Ascending aorta (tissue), 2 donors: ENCODE measurements at regions not wholly inside any gene's neighbourhood (a gene's known extent, or its start where the extent isn't known, plus 50 kb on each side); places are given as distances from the start of the nearest gene placed in this dataset.

Source experiments
- DNase-seq, 2 donors: peaks; one replicate each; pipeline ENCODE4 v3.0.0-alpha.2; 2019; ENCODE audit warnings: low spot score in 2 of 2
- H3K27ac ChIP-seq, 2 donors: fragments of 200-600 bp; sonication (generic); one replicate each; pipeline ENCODE4 v1.5.1; 2016 to 2017; ENCODE audit warnings: mild to moderate bottlenecking in 1 of 2
- H3K27me3 ChIP-seq: fragments of 200-600 bp; sonication (generic); one replicate; pipeline ENCODE4 v1.5.1; 2017
- H3K36me3 ChIP-seq, 2 donors: fragments of 200-600 bp; sonication (generic); one replicate each; pipeline ENCODE4 v1.5.1; 2016
- H3K4me1 ChIP-seq, 2 donors: fragments of 200-600 bp; sonication (generic); one replicate each; pipeline ENCODE4 v1.5.1; 2016 to 2017; ENCODE audit warnings: mild to moderate bottlenecking in 1 of 2
- H3K4me3 ChIP-seq, 2 donors: fragments of 200-600 bp; sonication (generic); one replicate each; pipeline ENCODE4 v1.5.1; 2016 to 2017; ENCODE audit warnings: mild to moderate bottlenecking in 1 of 2
- H3K9me3 ChIP-seq, 2 donors: fragments of 200-600 bp; sonication (generic); one replicate each; pipeline ENCODE4 v1.5.1; 2016
- CTCF ChIP-seq, 3 experiments: fragments of 200-600 bp in 2 of 3; fragments of 450-650 bp in 1 of 3; sonication (generic) in 2 of 3; IDR thresholded peaks; one replicate each; pipeline ENCODE4 v1.5.1; 2016 to 2019; ENCODE audit warnings: antibody characterized with exemption in 3 of 3, mild to moderate bottlenecking in 1 of 3, moderate library complexity in 1 of 3
- intact Hi-C: fragments of 100-400 bp; cut with DNase I; formaldehyde crosslinking; loops from one replicate; pipeline ENCODE4 v1.15.1; 2023

- Histone ChIP-seq H3K4me1 (no peaks in the 10 kb centered on the region), H3K9me3 (no peaks in the 10 kb centered on the region), H3K27me3 (no peaks in the 10 kb centered on the region), H3K4me3 (no peak overlapping the region), H3K36me3 (no peaks in the 10 kb centered on the region), H3K27ac (no peak overlapping the region)
- TF ChIP-seq CTCF (IDR thresholded peaks at IDR 0.05): no peak
- intact Hi-C loops: no loop called here
- no peak for DNase-seq
These were observed 159.1 kb upstream of the NECTIN1 start for GRCh38 chr11:119888119-119888518.

DNA sequence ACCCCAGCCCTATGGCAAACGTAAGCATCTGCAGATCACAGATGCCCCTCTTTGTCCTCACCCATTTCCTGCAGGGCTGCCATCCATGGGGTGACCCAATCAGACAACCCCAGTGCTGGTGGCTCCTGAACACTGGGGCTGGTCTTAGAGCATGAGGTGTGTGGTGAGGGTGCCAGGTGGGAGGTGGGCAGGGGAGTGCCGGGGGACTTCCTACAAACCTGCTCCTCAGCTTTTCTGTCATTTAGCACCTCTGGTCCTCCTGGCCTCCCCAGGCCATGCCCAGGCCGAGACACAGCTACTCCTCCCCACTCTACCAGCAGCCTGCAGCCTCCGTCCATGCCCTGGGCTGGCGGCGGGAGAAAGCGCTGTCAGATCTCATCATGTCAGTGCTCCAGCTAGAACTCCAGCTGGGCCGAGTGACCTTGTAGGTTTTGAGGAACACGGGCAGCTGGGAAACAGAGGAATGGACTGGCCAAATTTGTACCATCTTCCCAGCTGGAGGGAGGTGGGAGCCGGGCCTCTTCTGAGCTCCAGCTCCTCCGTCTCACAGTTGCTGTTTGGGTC lies 157.7 kb upstream of the NECTIN1 start:
- H3K4me3 ChIP-seq: no peak overlapping the region
- no peak overlapping the region for H3K27ac ChIP-seq
- no peaks in the 10 kb centered on the region for H3K4me1 ChIP-seq
- H3K27me3 ChIP-seq: no peaks in the 10 kb centered on the region
- DNase-seq: no peak
- no peaks in the 10 kb centered on the region for H3K36me3 ChIP-seq
- intact Hi-C loops: no loop called here
- no peak for TF ChIP-seq CTCF (IDR thresholded peaks at IDR 0.05)
- H3K9me3 ChIP-seq: no peaks in the 10 kb centered on the region

GRCh38 chr11:119885861-119886567 lies 157.0 kb upstream of the NECTIN1 start:
- DNase-seq: no peak
- Histone ChIP-seq H3K4me3 (no peak overlapping the region), H3K9me3 (no peaks in the 10 kb centered on the region), H3K36me3 (no peaks in the 10 kb centered on the region), H3K4me1 (no peaks in the 10 kb centered on the region), H3K27ac (no peak overlapping the region), H3K27me3 (no peaks in the 10 kb centered on the region)
- intact Hi-C loops: no loop called here
- TF ChIP-seq CTCF (IDR thresholded peaks at IDR 0.05): no peak

- intact Hi-C loops: no loop called here
- Histone ChIP-seq H3K27ac (no peak overlapping the region), H3K9me3 (no peaks in the 10 kb centered on the region), H3K27me3 (no peaks in the 10 kb centered on the region), H3K36me3 (no peaks in the 10 kb centered on the region), H3K4me3 (no peak overlapping the region), H3K4me1 (no peaks in the 10 kb centered on the region)
- TF ChIP-seq CTCF (IDR thresholded peaks at IDR 0.05): no peak
- DNase-seq: no peak
These were observed 156.1 kb upstream of the NECTIN1 start for GRCh38 chr11:119885067-119885466.

- intact Hi-C loops: no loop called here
- TF ChIP-seq CTCF (IDR thresholded peaks at IDR 0.05): no peak
- no peak for DNase-seq
- H3K27me3 ChIP-seq: no peaks in the 10 kb centered on the region
- no peaks in the 10 kb centered on the region for H3K4me1 ChIP-seq
- no peaks in the 10 kb centered on the region for H3K36me3 ChIP-seq
- no peak overlapping the region for H3K4me3 ChIP-seq
- no peak overlapping the region for H3K27ac ChIP-seq
- H3K9me3 ChIP-seq: no peaks in the 10 kb centered on the region
These were observed 153.3 kb upstream of the NECTIN1 start for GRCh38 chr11:119882316-119882715.
